ENCODE measurements at regions not wholly inside any gene's neighbourhood (a gene's known extent, or its start where the extent isn't known, plus 50 kb on each side); places are given as distances from the start of the nearest gene placed in this dataset.
"Not testable (repeated sequence)": the region's sequence is repeated elsewhere in the genome, so short reads cannot be mapped to it uniquely, and the experiment has no call there.

DNA sequence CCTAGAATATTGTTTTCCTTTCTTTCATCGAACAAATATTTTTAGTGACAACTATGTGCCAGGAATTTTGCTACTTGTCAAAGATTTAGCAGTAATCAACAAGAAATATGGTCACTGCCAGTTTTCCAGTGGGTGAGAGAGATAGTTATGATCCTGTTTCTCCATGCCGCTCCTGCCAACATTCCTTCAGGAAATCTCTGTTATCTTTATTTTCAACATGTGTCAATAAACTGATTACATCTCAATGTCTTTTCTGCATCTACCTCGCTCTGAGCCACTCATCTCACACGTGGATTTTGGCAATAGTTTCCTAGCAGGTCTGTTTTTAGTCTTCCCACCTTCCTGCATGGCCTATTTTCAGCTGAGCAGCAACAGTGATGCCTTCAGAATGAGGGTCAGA lies 650.0 kb upstream of the STXBP6 start:
- no peak for DNase-seq

DNA sequence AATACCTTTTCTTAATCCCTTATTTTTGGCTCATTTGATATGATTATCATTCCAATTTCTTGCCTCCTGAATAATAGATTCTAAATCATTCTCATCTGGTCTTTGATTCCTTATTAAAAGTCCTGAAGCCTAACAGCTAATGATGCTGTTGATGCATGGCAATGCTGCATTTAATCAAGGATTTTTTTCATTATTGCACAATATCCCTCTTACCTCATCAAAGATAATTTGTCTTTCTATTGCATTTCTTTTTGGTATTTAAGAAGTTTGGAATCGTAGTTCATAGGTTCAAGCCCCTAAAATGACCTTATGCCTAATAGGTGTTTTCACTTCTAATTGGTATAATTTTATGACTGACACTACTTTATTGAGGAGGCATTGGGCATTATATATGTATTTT lies 648.2 kb upstream of the STXBP6 start:
- no peak for DNase-seq

DNA sequence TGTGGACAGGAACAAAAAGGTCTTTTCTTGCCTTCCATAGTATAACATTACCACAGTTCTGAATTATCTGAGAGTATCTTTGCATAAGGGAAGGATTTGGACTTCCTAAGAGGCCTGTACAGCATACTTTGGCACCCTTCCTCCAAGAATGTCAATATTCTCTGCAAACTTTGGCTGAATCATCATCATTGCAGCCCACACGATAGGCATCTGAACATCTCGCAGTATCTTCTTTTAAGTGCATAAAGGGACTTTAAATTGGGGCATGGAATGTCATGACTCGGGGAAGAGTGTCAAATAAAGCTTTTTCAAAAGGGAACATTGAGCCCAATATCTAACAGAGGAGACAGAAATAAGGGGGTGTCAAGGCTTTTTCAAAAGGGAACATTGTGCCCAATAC lies 646.2 kb upstream of the STXBP6 start:
- no peak for DNase-seq

DNA sequence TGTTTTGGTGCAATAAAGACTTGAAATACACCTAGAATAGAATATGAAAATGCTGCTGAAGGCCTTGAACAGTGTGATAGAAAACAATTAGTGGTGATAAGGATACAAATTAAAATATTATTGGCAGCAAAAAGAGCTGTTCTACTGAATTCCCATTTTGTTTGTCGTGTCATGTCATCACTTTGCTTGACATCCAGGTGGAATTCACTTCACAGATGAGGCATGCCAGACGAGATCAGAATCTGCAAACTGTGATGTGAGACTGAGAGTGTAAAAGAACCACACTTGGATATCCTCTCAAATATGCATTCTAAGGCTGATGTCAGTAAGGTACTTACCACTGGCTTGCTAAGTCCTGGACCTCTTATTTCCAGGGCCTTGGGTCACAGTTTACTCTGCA lies 635.1 kb upstream of the STXBP6 start:
- DNase-seq: no peak

DNA sequence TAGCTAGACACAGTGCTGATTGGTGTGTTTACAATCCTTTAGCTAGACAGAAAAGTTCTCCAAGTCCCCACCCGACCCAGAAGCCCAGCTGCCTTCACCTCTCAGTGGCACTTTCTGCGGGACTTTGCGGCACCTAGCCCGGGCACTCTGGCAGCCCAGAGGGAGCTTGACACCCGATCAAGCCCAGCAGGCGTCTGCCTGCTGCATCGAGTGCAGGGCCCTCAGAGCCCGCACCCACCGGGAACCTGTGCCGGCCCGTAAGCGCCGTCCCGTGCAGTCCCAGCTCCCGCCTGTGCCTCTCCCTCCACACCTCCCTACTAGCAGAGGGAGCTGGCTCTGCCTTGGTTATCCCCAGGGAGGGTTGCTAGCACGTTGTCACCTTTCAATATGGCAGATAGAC lies 631.0 kb upstream of the STXBP6 start:
- DNase-seq: no peak

DNA sequence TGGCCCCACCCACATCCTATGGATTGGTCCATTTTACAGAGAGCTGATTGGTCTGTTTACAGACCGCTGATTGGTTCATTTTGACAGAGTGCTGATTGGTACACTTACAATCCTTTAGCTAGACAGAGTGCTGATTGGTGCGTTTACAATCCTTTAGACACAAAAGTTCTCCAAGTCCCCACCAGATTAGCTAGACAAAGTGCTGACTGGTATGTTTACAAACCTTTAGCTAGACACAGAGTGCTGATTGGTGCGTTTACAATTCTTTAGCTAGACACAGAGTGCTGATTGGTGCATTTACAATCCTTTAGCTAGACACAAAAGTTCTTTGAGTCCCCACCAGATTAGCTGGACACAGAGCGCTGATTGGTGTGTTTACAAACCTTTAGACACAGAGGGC lies 630.6 kb upstream of the STXBP6 start:
- DNase-seq: not testable (repeated sequence)

DNA sequence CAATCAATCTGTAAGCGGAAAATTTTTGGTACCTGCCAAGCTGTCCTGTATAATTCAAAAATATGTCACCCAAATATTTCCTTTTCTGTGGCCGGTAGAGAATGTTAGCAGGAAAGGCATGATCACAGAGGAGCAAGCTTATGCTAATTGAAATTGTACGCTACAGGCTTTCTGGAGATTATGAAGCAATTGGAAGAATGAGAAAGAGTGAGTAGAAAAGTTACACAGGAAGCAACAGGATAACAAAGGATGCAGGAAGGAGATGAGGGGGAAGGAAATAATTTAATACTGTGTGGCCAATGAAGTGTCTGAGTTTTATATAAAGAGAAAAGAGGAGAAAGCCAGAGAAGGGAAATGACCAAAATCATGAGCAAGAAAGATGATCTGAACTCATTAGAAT lies 627.2 kb upstream of the STXBP6 start:
- no peak for DNase-seq

DNA sequence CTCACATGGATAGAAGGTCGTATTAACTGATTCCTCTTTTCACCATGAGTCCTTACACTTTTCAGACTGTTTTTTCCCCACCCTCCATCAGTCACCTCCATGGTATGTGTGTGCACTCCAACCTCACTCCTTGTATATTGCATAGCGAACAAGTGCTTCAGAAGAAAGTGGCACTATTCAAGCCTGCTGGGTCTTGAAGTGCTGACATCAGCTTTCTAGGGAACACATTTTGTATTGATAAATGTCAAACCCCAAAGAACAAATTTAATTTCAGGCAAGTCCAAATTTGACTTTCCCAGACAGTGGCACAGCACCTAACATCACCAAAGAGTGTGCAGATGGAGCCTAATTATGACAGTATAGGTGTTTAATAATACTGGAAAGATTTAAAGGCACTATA lies 617.4 kb upstream of the STXBP6 start:
- no peak for DNase-seq

DNA sequence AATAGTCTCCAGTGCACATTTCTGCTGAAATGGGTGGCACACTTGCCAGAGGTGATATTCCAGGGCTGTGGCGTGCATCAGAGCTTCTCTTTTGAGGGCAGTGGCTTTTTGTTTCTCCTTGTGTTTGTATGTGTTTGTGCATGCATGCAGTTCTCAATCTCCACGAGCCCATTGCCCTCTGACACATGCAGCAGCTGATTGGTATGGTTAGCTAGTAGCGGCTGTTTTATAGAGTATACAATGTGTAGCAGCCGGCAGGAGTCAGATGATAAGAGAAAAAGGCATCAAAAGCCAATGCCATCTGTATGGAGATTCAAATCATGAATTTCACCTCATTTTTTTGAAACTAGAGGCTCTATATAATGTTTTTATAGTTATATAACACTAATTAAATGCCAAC lies 616.9 kb upstream of the STXBP6 start:
- DNase-seq: no peak

DNA sequence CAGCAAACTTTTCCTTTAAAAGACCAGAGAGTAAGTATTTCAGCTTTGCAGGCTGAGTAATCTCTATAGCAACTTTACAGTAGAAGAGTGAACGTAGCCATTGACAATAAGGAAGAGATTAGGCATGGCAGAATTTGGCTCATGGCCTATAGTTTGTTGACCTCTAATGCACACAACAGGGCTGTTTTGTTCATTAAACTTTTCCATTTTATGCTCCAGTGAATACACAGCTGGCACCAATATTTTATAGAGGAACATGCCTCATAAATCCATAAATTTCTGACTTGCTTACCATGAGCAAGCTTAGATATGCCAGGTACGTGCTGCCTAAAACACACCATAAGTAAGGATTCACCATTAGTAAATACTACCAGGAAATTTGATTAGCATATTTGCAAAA lies 609.0 kb upstream of the STXBP6 start:
- peak in 1 of 2 experiments; percentile 12 for DNase-seq

DNA sequence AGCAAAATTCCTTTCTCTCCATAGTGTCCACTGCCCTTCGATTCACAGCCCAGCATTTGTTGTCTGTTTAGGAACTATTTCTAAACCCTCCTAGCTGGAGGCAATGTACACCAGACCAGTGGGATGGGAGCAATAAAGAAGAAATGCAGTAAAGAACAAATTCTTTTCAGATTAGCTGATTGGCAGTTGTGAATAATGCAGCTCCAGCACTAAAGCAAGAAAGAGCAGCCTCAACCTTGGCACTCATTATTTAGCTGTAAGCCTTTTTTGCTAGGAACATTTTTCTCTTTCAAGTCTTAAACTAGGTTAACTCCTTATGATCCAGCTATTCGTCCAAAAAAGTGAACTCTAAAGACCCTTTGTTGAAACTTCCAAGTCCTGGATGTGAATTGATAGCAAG lies 580.5 kb upstream of the STXBP6 start:
- DNase-seq: no peak

DNA sequence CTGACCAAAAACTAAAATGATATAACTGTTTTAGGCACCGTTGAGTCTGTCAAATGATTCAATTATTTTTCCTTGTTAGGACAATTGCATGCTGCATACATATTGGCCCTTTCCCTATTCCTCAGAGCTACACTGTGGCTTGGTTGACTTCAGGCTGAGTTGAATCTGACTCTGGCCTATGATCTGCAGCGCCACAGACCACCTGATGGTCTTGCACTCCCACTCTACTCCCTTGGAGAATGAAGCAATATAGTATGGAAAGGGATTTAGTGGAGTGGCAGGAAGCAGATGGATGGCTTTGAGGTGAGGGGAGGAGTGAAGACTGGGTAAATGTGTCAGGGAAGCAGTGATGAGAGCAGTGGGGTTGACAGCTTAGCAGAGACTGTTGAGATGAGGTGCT lies 579.0 kb upstream of the STXBP6 start:
- DNase-seq: no peak

DNA sequence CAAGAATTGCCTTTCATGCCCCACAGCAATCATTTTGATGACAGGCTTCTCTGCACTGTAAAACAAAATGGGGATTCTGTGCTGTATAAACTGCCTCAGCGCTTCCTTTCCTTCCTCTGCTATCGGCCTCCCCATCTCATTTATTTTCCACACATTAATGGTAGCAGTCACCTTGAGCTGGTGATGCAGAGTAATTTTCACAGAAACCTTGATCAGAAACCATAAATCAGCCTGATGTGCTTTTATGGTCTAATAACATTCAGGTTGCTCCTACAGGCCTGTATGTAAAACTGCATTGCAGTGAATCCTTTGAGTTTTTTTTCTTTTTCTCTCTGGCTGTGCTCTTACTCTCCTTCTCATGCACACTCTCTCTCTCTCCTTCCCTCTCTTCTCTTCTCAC lies 578.4 kb upstream of the STXBP6 start:
- DNase-seq: no peak

DNA sequence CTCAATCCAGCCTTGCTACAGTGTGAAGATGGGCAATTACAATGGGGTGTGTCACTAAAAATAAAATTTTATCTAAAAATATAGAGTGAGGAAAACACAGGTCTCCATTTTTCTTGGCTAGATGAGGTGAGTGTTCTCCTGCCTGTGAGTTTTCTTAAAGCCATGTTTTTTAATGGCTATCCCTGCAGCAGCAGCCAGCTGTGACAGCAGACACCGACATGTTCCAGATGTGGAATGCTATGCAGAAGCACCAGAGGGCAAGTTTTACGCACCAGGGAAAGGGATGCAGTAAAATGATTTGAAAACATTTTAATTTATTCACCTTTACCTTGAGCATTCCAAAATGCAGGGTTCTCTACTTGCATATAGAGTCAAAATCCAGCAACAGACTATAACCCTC lies 577.0 kb upstream of the STXBP6 start:
- no peak for DNase-seq

DNA sequence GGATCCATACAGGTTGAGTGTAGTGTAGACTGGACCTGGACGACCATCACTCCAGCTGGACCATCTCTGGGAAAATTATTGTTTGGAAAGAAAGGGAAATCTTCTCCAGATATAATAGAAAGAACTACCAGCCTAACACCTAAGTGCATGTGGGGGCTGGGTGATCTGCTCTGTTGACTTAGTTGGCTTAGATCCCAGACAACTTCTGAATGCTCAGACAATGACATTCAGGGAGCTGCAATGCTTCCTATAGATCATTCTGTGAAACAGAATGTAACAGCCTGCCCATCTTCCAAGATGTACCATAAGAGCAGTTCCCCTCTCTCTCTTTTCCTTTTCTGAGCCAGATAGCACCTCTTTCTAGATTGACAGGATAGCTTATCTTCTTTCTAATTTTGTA lies 572.8 kb upstream of the STXBP6 start:
- peak in 1 of 2 experiments; percentile 64 for DNase-seq

DNA sequence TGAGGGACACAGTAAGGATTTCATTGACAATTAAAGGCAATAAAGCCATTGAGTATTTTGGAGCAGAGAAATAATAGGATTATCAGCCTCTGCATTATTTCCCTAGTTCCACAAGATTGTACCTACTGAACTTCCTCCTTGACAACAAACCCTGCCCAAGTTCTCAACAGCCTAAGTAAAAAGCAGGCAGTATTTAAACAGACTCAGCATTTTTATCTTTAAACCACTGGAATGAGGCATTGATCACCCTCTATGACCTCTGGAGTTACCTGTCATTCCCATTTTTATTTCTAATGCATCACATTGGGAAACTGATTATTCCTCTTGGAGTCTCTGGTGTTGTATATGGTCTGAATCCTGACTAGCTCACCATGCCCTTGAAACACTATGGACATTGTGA lies 570.6 kb upstream of the STXBP6 start:
- no peak for DNase-seq

DNA sequence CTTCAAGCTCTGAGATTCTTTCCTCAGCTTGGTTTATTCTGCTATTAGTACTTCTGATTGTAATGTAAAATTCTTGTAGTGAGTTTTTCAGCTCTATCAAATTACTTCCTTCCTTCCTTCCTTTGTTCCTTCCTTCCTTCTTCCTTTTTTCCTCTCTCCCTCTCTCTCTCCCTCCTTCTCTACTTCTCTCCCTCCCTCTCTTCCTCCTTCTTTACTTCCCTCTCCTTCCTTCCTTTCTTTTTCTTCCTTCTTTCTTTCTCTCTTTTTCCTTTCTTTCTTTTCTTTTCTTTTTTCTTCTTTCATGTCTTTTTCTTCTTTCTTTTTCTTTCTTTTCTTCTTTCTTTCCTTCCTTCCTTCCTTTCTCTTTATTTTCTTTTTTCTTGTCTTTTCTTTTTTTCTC lies 565.2 kb upstream of the STXBP6 start:
- no peak for DNase-seq

DNA sequence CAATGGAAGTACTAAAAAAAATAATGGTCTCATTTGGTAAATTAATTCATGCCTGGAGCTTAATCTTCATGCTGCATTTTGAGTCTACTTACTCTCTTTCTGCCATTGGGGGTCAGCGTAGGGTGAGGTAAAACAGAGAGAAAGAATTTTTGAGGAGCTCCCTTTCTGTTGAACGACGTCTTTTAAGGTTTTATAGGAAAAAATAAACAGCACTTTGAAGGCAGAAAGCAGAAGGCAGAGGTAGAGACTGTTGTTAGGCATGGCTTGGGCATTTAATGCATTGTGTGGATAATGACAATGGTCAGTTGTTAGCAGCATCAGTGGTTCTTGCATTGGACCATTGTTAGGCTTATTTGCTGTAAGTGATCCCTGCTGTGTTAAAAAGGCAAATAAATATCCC lies 557.2 kb upstream of the STXBP6 start:
- DNase-seq: peak; percentile 9 to 38

DNA sequence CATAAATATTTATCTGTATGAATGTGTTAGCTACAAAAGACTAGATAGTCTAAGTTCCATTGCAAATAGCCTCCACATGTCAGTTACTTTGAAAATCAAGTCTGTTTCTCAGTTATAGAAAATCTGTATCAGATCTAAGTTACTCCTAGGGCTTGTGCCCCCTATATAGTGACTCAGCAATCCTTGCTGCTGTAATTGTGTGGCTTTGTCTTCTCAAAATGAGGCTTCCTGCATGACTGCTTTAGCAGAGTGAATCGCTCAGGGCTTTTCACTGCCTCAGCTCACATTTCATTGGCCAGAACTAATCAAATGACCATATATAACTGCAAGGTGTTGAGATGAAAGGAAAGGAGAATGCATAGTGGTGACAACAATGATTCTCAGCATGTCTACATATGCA lies 552.2 kb upstream of the STXBP6 start:
- peak in 1 of 2 experiments; percentile 2 for DNase-seq

DNA sequence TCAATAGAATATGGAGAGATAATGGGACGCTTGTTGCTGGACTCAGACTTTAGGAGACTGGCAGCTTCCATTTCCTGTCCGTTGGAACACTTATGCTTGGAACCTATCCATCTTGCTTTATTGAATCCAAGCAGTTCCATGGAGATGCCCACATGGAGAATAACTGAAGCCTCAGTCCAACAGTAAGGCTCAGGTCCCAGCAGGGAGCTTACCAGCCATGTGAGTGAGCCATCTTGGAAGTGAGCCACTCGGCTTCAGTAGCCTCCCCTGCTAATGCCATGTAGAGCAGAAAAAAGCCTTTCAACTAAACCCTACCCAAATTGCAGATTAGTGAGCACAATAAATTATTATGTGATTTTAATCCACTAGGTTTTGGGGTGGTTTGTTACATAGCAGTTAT lies 538.8 kb upstream of the STXBP6 start:
- DNase-seq: no peak

DNA sequence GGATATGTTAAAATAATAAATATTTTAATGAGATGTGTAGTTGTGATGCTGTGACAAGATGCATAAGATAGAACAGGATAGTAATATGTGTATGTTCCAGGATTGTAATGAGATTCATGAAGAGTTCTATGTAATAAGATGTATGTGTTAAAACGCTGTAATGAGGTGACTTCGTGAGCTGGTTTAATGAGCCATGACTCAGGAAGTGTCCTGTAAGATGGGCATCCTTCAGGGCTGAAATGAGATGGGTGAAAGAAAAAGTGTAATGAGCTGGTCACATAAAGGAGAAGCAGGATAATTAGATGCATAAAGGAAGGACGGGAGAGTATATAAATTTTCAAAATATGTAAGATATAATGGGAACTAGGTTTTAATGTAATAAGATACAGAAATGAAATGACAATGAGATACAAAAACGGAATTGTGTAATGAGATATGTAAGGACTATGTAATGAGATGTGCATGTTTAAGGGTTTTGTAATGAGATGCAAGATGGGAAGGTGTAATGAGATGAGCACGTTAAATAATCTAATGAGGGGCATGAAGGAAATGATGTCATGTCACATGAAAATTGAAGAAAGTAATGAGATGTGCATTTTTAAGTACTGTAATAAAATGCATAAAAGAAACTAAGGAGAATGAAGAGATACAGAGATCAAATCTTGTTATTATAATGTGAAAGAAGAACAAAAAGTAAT lies 524.8 kb upstream of the STXBP6 start:
- DNase-seq: no peak

DNA sequence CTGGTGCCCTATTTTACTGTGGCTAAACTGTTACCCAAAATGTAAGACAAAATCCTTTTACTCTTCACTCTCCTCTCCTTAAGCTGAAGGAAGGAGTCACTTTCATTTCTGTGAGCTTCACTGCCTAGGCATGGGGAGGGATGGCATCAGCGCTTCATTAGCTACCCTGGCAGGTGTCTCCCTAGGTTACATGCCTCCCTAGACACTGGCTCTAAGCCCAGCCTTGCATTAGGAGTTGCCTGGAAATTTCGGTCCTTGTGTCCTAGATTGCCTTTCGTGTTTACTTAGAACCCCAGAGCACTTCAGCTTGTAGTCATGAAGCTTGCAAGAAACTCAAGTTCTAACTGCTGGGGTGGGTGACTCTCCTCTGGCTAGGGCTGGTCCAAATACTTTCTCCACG lies 520.5 kb upstream of the STXBP6 start:
- peak in 1 of 2 experiments; percentile 5 for DNase-seq

DNA sequence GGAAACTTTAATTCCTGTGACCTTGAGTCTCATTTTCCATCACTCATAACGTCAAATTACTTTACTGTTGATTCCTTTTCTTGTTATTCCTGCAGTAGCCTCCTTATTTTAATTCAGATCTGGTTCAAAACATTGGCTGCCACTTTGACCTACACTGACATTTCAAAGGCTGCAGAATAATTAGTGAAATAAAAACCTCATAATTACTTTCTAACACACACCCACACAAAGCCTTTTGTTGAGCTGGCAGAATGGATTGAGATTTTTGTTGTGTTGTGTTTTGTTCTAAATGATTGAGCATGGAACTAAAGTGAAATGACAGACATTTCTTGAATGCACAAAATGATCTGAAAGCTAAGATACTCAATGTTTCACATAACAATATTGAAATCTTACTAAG lies 507.5 kb upstream of the STXBP6 start:
- peak in 1 of 2 experiments; percentile 3 for DNase-seq

DNA sequence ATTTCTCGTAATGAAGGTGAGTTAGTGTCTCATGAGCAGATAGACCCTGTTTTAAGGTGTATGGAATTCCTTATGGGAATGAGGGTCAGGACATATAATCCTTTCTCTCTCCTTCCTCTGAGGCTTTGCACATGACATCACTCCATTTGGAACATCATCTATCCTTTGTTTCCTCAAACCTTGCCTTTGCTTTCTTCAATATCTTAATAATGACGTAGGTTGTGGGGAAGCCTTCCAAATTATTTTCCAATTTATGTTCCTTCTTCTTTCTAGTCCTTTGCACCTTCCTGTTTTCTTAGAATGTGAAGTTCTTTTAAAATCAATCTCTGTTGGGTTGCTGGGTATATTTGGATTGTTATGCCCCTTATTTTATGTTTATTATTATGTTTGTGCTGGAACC lies 502.9 kb upstream of the STXBP6 start:
- no peak for DNase-seq

DNA sequence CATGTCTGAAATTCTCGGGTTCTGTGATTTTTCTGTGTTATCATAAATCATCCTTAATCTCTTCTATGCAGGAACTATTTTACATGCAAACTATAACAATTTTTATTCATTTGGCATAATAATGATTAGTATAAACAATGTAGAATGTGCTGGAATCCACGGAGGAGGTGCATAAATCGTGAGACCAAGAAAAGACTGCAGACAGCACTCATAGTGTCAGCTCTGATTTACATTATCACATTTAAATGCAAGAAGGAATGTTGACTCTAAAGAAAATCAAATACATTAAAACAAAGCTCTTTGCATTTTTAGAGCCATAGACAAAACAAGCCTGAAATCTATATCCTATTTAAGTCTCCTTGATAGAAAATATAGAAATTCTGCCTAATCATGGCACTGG lies 501.7 kb upstream of the STXBP6 start:
- no peak for DNase-seq

DNA sequence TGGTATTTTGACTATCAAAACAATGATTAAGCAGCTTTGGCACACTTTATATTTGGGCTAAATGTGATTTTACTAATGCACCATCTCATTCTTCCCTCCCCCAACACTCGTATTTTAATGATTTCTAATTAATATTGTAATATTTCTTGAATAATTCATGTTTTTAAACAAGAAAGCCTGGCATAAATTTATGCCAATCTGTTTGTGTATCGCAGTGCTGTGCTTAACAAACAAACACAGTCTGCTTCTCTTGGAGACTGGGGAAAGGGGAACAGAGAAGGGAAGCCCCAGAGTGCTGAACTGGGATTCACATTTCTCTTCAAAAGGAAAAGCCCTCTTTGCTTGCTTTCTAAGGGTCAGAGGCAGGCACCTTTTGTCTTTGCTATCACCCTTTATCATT lies 496.9 kb upstream of the STXBP6 start:
- no peak for DNase-seq
